ENCODE measurements at regions not wholly inside any gene's neighbourhood (a gene's known extent, or its start where the extent isn't known, plus 50 kb on each side); places are given as distances from the start of the nearest gene placed in this dataset.

DNA sequence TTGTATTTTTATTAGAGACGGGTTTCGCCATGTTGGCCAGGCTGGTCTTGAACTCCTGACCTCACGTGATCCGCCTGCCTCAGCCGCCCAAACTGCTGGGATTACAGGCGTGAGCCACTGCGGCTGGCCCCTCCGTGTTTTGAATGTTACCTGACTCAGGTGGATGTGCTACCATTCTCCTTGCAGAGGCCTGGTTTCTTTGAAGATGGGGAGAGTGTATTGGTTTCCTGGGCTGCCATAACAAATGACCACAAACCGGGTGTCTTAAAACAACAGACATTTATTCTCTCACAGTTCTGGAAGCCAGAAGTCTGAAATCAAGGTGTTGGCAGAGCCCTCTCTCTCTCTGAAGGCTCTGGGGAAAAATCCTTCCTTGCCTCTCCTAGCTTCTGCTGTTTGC, 98.0 kb downstream of the IRF2BPL start:
- TF ChIP-seq STAT3 (IDR thresholded peaks at IDR 0.05; ENCODE audit: low read depth, low read length) (no peak), EZH2 (IDR thresholded peaks at IDR 0.05; ENCODE audit: borderline replicate concordance, control insufficient read depth, low read depth, low read length) (no peak), POLR2A (IDR thresholded peaks at IDR 0.05; ENCODE audit: low read depth, low read length) (no peak), ZSCAN29 (IDR thresholded peaks at IDR 0.05) (no peak), HCFC1 (IDR thresholded peaks at IDR 0.05; ENCODE audit: low read length) (no peak), PML (IDR thresholded peaks at IDR 0.05; ENCODE audit: low read length) (no peak), SP1 (IDR thresholded peaks at IDR 0.05; ENCODE audit: low read depth, low read length) (no peak), ATF7 (IDR thresholded peaks at IDR 0.05; ENCODE audit: low read depth) (no peak), RAD51 (IDR thresholded peaks at IDR 0.05) (no peak)
- TF ChIP-seq, protein P1, sequence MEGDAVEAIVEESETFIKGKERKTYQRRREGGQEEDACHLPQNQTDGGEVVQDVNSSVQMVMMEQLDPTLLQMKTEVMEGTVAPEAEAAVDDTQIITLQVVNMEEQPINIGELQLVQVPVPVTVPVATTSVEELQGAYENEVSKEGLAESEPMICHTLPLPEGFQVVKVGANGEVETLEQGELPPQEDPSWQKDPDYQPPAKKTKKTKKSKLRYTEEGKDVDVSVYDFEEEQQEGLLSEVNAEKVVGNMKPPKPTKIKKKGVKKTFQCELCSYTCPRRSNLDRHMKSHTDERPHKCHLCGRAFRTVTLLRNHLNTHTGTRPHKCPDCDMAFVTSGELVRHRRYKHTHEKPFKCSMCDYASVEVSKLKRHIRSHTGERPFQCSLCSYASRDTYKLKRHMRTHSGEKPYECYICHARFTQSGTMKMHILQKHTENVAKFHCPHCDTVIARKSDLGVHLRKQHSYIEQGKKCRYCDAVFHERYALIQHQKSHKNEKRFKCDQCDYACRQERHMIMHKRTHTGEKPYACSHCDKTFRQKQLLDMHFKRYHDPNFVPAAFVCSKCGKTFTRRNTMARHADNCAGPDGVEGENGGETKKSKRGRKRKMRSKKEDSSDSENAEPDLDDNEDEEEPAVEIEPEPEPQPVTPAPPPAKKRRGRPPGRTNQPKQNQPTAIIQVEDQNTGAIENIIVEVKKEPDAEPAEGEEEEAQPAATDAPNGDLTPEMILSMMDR (IDR thresholded peaks at IDR 0.05 in 2 of 3, conservative IDR thresholded peaks at IDR 0.05 in 1 of 3; ENCODE audit: control insufficient read depth in 2 of 3, extremely low read depth in 1 of 3, insufficient read depth in 1 of 3, low read depth in 3 of 3, low read length in 3 of 3) = no peak
- TF ChIP-seq, protein P2, sequence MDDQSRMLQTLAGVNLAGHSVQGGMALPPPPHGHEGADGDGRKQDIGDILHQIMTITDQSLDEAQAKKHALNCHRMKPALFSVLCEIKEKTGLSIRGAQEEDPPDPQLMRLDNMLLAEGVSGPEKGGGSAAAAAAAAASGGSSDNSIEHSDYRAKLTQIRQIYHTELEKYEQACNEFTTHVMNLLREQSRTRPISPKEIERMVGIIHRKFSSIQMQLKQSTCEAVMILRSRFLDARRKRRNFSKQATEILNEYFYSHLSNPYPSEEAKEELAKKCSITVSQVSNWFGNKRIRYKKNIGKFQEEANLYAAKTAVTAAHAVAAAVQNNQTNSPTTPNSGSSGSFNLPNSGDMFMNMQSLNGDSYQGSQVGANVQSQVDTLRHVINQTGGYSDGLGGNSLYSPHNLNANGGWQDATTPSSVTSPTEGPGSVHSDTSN (IDR thresholded peaks at IDR 0.05; ENCODE audit: insufficient replicate concordance, low read depth, low read length) = no peak
- TF ChIP-seq, protein P3, sequence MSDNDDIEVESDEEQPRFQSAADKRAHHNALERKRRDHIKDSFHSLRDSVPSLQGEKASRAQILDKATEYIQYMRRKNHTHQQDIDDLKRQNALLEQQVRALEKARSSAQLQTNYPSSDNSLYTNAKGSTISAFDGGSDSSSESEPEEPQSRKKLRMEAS (IDR thresholded peaks at IDR 0.05; ENCODE audit: low read depth, low read length) = no peak

Data from GM12878 (cell line).